ENCODE measurements at regions not wholly inside any gene's neighbourhood (a gene's known extent, or its start where the extent isn't known, plus 50 kb on each side); places are given as distances from the start of the nearest gene placed in this dataset.
A peak's percentile ranks its signal among the peaks of the same experiment; 100 is the strongest.
"Not testable (repeated sequence)": the region's sequence is repeated elsewhere in the genome, so short reads cannot be mapped to it uniquely, and the experiment has no call there.

GRCh38 chr2:87365038-87365437 lies 343.4 kb upstream of the PLGLB1 start:
- TF ChIP-seq CTCF (IDR thresholded peaks at IDR 0.05) = peak; percentile 2
- TF ChIP-seq EZH2 (IDR thresholded peaks at IDR 0.05; ENCODE audit: borderline replicate concordance, insufficient read depth, low read depth, low read length, poor library complexity, severe bottlenecking) = not testable (repeated sequence)
